HG03045 (cell line): ENCODE measurements at regions not wholly inside any gene's neighbourhood (a gene's known extent, or its start where the extent isn't known, plus 50 kb on each side); places are given as distances from the start of the nearest gene placed in this dataset.
"Not testable (repeated sequence)": the region's sequence is repeated elsewhere in the genome, so short reads cannot be mapped to it uniquely, and the experiment has no call there.

Experiments
- ATAC-seq: cut with Tn5 transposase; IDR thresholded peaks from one replicate; pipeline ENCODE4 v1.9.1; 2021; ENCODE audit warnings: mild to moderate bottlenecking, moderate library complexity; ENCODE audit not compliant: unreplicated experiment

DNA sequence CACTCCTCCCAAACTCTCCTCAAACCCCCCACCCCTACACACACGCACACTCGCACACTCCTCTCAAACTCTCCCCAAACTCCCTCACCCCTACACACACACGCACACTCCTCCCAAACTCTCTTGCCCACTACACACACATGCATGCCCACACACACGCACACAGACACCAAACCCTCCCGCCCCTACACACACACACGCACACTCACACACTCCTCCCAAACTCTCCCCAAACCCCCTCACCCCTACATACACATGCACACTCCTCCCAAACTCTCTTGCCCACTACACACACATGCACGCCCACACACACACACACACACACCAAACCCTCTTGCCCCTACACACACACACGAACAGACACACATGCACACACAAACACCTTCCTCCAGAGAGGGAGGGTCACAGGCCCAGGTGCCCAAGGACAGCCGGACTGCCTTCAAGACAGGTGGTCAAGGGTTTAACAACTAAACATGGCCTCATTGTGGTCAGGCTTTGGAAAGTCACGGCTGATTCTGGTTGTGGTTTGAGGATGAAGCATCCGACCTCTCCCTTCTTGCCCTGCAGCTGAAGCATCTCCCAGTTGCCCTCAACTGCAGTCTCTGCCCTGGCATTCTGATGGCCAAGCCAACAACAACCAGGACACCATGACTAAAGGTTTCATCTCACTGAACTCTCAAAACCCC lies 72.3 kb upstream of the SNTG2 start:
- ATAC-seq: no peak

DNA sequence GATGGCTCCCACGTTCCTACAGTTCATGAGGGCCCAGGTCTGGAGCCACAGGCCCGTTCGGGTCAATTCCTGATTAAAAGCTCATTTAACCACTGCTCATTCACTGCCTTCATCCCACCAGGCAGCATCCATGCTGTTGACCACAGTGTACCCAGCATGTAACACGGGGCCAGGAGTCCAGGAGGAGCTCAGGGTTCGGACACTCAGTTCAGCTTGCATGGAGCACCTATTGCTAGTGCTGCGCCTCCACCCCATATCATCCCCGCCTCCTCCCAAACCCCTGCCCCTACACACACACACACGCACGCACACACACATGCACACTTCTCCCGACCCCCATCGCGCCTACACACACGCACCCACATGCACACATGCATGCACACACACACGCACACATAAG lies 72.9 kb upstream of the SNTG2 start:
- no peak for ATAC-seq

DNA sequence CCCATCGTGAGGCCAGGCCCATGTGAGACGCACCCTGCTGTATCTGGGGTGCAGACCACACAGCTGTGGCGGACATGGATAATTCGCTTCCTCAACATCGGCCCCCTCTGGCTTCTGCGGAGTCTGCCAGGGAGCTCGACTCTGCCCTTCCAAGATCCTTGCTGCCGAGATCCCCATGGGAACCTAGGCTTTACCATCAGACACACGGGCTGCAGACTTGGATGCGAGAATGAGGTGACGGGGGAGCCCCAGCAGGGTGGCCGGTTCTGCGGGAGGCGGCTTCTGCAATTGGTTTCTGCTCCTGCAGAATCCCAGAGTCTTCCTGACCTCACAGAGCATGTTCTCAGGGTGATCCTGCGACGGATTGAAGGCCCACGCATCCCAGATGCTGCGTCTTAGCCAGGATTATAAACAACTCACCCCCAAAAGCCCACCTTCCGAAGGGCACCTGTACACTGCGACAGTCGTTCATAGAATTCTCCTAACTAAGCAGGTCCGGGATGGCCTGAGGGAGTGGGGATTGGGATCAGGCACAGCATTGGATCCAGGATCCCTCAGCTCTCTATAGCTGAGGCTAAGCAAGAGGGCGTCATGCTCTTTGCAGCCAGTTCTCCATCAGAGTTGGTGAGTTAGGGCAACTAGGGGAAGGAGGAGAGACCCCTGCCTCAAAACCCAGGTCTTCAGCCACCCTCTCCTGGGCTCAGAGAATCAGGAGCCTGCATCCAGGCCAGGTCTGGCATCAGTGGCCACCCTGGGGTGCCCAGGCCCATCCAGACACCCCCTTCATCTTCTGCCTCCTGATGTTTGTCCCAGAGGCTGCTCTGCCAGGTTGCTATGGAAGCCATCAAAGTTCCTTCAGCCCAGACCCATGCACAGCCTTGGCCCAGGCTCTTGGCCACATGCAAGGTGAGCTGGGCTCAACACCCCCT lies 74.7 kb upstream of the SNTG2 start:
- ATAC-seq: no peak

DNA sequence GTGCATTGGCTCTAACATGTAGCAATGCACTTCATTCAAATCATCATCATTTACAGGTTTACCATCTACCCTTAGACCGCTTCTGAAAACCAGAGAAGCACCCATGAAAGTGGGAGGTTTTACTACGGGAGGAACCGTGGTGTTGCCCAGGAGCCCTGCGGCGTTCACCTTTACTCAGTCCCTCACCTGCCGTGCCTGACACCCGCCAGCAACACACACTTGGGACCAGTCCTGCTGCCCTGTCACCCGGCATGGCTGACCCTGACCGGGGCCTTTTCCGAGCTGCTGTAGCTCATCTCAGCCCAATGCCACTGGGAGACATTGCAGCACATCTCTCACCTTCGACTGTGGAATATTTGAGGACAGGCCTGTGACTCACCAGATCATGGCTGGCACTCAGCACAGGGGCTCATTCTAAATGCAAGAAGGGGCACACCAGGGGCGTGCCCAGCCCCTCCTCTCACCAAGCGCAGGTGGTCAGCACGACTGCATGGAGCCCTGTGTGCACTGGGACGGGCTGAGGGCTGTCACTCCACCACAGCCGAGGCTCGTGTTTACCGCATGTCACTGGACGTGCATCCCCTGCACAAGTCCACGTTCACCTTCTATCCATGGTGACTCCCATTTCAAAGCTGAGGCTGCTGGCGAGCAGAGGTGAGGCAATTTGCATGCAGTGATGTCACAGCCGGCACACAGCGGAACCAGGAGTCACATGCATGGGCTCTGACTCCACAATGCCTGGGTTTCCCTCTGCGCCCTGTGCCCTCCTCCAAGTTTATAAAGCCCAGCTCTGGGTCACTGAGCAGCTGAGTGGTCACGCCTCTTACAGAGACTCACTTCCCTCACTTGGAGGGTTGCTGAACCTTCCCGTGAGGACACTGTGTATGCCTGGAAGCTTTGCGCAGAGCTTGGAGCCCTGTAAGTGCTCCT lies 76.7 kb upstream of the SNTG2 start:
- no peak for ATAC-seq

DNA sequence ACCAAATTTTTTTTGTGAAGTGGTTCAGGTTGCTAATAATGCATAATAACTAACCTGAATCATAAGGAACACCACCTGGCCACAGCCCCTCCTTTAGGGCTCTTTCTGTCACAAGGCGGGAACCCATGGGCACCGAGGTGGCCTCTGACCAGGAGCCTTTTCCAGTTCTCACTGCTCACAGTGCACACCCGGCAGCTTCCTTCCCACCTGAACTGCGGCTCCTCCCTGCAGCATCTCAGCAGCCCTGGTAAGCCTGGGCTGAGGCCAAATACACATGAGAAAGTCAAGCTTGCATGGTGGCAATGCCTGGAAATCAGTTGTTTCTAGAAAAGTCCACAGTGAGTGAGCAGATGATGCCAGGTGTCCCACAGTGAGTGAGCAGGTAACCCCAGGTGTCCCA lies 77.6 kb upstream of the SNTG2 start:
- no peak for ATAC-seq

DNA sequence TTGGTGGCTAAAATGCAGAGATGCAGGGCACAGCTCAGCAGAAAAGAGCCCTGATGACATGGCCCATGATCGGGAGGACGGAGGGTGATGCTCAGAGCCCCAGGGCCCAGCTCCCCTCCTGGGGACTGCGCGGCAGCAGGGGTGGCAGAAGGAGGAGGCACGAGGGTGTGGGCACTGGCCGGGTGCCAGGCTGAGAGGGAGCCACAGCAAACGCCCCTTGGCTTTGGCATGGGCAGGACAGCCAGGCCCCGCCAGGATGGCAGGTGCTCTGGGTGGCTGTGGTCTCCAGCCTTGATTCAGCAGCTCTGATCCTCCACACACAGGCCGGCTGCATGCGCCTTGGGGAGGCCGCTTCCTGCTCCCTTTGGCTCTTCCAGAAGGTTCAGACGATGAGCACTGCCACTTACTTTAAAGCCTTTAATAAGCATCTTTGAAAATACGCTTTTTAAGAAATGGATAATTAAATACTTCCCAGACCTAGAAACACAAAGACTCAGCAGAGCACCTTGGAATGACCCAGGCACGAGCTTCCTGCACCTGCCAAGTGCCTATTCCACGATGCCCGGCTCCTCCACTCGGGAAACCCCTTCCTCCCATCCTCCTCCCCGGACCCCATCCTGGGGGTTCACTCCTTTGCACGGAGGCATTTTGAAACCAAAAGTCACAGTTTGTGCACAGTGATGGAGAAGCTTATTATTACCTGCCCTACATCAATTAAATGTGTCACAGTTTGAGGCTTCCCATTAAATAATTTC lies 78.5 kb upstream of the SNTG2 start:
- no peak for ATAC-seq

DNA sequence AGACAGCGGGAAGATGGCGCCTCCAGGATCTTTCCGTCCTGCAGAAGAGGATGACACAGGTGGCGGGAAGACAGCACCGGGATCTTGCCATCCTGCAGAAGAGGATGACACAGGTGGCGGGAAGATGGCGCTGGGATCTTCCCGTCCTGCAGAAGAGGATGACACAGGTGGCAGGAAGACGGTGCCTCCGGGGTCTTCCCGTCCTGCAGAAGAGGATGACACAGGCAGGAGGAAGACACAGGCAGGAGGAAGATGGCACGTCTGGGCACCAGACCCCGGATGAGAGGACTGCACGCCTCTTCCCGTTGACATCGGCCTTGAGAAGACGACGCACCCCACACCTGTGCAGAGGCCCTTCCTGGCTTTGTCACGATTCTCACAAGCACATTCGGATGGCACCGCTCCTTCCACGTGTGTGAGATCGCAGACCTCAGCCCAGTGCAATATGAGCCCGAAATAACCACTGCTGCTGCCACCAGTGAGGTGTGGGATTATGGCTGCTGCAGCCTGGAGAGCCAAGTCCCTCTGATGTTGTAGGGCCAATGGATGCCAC lies 79.4 kb upstream of the SNTG2 start:
- no peak for ATAC-seq

DNA sequence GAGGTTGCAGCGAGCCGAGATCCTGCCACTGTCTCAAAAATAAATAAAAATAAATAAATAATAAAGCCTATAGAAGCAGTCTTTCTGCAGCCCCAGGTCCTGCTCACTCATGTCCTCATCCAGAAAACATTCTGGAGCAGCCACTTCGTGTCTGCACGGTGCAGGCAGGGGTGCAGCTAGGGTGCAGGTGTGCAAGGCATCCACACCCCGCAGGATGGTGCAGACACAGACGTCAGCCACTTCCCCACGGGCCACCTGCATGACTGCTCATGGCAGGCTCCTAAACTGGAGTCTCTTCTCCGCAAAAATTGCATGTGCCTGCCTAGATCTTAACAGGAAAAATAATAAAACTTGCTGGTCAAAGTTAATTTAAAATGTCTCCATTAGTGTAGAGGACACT lies 80.2 kb upstream of the SNTG2 start:
- no peak for ATAC-seq

DNA sequence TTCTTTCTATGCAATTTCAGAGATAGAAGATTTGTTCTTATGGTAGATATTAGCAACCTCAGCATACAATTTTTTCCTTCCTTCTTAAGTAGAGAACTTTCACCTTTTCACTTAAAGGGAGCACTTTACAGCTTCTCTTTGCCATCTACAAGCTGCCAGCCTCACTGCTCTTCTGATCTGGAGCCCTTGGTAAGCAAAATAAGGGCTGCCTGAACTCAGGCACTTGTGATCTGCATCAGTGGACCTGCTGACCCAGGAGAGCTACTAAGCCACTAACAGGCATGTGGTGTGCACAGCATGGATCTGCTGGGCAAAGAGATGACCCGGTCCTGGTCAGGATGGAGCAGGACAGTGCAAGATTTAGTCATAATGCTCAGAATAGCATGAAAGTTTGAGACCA lies 80.8 kb upstream of the SNTG2 start:
- ATAC-seq: no peak

DNA sequence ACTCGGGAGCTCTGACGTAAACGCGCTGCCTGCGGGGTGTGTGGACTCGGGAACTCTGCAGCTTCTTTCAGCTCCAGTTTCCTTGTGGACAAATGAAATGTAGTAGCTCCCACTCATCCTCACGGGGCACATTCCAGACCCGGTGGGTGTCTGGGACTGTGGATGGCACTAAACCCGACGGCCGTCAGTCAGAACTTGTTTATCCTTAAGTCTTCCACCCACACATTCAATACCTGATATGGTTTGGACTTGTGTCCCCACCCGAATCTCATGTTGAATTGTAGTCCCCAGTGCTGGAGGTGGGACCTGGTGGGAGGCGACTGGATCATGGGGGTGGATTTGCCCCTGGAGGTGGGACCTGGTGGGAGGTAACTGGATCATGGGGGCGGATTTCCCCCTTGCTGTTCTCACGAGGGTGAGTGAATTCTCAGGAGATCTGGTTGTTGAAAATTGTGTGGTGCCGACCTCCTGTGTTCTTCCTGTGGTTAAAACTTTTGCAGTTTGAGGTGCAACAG lies 81.2 kb upstream of the SNTG2 start:
- ATAC-seq: no peak

DNA sequence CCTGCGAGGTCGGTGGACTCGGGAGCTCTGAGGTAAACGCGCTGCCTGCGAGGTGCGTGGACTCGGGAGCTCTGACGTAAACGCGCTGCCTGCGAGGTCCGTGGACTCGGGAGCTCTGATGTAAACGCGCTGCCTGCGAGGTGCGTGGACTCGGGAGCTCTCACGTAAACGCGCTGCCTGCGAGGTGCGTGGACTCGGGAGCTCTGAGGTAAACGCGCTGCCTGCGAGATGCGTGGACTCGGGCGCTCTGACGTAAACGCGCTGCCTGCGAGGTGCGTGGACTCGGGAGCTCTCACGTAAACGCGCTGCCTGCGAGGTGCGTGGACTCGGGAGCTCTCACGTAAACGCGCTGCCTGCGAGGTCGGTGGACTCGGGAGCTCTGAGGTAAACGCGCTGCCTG lies 81.8 kb upstream of the SNTG2 start:
- not testable (repeated sequence) for ATAC-seq

DNA sequence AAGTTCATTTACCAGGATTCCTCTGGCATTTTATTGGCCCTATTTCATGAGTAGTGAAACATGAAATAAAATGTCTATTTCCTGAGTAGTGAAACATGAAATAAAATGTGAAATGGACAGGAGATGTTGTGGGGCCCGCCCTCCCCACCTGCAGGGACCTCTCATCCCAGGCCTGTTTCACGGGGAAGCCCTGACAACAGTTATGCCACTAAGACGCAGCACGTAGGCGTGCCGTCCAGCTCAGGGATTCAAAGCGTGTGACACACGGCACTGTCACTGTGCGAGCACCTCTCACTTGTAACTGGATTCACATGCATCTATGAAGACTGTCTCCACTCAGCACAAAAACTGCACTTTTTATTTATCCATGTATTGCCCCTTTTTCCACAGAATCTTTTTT lies 83.4 kb upstream of the SNTG2 start:
- ATAC-seq: no peak

DNA sequence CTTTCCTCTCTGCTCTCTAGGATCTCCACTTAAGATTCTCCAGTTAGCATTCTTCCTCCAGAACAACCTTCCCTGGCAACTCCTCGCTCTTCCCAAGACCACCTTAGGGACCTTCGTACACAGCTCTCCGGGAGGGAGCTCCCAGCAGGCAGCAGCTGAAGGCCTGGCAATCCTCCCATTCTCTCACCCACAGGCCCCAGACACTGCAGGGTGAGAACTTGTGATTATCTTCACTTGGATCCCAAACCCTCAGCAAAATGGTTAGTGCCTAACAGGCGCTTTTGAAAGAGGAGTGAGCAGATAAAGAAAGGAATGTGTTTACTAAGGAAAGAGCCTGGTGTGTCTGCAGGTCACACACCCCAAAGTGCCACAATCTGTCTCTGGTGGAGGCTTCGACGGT lies 83.8 kb upstream of the SNTG2 start:
- ATAC-seq: no peak

DNA sequence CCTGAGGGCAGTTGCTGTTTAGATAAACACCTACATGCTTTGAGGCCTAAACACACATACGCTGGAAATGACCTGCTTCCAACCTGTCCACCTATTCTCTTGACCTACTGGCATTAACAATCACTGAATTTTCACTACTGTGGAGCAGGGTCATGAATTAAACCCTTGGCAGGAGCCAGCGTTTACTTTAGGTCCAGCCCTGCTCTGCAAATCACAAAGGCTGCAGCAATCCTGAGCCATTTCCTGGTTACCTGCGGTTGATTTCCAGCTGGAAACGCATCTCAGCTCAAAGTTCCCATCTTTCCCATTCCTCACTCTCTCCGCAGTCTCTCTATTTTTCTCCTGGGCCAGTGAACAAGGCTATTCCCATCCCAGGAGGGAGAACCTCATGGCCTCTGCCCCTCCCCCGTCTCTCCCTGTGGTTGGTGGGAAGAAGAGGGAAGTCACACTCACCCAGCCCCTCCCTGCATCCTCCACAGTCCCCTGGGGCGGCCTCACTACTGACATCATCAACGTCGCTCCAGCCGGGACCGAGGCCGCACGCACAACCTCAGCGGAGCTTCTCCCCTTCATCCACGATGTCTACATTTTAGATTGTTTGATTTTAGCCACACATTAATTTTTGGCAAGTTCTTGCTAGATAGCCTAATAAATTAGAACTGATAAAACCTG lies 84.5 kb upstream of the SNTG2 start:
- no peak for ATAC-seq

DNA sequence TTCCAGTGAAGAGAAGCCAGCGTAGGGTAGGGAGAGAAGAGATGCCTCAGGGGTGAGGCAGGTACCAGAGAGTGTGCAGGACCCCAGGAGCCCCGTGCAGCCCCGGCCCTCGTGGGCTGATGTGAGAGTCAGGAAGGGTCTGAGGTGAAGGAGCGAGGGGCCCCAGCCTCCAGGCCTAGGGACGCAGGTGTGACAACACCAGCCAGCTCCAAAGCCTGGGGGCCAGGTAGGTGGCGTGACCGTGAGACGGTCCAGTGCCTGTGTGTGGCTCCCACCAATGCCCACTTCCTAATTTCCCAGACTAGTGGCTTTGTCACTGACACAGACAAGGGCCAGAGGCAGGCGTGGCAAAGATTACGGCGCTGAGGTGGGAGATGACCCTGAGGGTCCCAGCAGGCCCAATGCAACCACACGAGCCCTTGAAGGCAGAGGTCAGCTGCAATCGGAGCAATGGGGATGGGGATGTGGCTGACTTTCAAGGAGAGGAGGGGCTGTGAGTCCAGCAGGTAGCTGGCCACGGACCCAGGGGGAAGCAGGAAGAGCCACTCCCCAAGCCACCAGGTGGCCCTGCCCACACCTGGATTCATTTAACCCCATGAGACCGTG lies 86.0 kb upstream of the SNTG2 start:
- ATAC-seq: no peak

DNA sequence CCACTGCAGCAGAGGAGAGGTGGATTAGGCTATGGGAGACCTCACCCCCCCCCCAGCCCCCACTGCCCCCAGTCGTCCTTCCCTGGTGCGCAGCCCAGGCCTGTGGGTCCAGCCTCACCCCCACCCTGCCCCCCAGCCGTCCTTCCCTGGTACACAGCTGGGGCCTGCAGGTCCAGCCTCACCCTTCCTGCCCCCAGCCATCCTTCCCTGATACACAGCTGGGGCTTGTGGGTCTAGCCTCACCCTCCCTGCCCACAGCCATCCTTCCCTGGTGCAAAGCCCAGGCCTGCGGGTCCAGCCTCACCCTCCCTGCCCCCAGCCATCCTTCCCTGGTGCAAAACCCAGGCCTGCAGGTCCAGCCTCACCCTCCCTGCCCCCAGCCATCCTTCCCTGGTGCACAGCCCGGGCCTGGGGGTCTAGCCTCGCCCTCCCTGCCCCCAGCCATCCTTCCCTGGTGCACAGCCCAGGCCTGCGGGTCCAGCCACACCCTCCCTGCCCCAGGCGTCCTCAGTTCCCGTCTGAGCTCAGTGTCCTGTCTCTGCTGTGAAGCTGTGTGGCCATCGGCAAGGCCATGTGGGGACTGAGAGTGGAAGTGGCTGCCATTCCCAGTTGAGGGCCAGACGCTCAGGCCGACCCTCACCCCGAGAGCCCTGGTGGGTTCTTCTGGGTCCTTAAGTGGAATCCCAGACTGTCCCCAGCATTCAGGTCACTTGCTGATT lies 86.8 kb upstream of the SNTG2 start:
- no peak for ATAC-seq

DNA sequence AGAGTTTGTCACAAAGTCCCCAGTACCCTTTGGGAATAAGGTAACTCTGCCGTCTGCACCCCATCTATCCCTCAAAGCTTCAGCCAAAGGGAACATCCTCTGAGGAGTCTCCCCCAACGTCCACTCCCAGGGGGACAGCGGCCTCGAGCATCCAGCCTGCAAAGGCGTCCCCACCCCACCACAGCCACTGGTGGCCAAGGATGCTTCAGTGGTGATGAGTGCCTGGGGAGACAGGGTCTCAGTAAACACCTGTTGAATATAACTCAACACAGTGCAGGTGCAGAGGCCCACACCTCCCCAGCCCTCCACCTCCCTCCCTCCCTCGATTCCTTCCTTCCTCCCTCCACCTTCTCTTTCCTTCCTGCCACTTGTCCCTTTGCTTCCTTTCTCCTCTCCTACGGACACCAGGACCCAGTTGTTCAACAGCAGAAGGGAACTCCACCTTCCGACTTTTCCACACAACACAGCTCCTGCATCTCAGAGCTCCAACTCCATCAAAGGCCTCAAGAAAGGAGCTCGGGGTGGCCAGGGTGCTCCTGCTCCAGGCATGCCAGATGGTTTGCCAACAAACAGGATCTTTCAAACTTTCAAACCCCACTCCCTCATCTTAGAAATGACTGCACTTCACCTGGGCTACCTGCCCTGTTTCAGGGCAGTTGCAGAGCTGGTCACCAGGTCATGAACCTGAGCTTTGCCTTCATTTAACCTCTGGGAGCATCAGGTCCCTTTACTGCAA lies 87.8 kb upstream of the SNTG2 start:
- ATAC-seq: no peak

DNA sequence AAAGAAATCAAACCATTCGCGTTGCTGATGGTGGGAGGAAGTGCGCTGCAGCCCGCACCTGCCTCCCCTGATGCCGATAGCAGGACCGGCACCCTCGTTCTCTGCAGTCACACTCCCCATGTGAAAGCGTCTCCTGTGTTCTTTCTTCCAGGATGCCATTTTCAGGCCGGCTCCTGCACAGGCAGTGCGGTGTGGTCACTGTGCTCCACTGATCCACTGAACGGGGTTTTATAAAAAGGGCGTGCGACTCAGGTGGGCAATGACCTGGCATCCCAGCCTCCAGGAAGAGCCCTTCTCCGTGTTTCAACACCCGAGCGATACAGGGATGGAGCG lies 88.3 kb upstream of the SNTG2 start:
- no peak for ATAC-seq
